OCI-LY3 (cell line): ENCODE measurements at regions not wholly inside any gene's neighbourhood (a gene's known extent, or its start where the extent isn't known, plus 50 kb on each side); places are given as distances from the start of the nearest gene placed in this dataset.

Experiments used
- EZH2phosphoT487 ChIP-seq: fragments of 200-600 bp; shearing (Covaris generic); IDR thresholded peaks from 2 replicates; pipeline ENCODE4 v1.6.1; 2018; ENCODE audit warnings: antibody characterized with exemption, mixed run types, low read depth
- TF ChIP-seq, protein P1 (sequence below): fragments of 200-600, 300-600 bp; sonication (generic); IDR thresholded peaks from 2 replicates; pipeline ENCODE4 v1.5.1; 2014; ENCODE audit warnings: antibody characterized with exemption, low read length, low read depth

DNA sequence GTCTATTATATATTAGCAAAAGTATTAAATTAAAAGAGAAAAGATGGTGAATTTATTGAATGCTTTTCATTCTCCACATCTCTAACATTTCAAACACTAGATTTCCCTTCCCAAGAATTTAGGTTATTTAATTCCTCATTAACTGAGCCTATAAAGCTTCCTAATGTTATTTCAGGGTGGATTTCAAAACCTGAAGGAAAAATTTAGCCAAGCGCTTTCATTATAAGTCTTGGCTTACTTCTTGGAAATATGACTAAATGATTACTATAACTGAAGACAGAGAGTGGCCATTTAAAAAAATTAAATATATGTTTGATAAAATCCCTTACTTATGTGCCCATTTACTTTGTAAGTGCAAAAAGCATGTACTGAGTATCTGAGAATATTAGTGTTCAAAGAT, 141.8 kb upstream of the ARSJ start:
- TF ChIP-seq, protein P1, sequence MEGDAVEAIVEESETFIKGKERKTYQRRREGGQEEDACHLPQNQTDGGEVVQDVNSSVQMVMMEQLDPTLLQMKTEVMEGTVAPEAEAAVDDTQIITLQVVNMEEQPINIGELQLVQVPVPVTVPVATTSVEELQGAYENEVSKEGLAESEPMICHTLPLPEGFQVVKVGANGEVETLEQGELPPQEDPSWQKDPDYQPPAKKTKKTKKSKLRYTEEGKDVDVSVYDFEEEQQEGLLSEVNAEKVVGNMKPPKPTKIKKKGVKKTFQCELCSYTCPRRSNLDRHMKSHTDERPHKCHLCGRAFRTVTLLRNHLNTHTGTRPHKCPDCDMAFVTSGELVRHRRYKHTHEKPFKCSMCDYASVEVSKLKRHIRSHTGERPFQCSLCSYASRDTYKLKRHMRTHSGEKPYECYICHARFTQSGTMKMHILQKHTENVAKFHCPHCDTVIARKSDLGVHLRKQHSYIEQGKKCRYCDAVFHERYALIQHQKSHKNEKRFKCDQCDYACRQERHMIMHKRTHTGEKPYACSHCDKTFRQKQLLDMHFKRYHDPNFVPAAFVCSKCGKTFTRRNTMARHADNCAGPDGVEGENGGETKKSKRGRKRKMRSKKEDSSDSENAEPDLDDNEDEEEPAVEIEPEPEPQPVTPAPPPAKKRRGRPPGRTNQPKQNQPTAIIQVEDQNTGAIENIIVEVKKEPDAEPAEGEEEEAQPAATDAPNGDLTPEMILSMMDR = no peak
- no peak for TF ChIP-seq EZH2phosphoT487
